ENCODE measurements at regions not wholly inside any gene's neighbourhood (a gene's known extent, or its start where the extent isn't known, plus 50 kb on each side); places are given as distances from the start of the nearest gene placed in this dataset.

DNA sequence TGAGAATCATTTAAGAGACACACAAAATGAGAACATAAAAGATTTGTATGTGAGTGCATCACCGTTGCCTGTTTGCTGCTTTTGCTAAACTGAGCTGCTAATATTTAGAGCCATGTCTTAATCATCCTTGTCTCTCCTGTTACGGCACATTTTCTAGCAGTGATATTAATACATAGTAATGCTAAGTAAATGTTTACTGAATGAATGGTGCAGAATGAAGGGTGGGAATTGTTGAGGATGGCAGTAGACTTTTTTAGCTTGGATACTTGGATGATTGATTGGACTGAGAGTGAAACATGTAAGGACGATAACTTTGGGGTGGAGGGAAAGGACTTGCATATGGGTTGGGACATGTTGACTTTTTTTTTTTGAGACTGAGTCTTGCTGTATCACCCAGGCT, 102.3 kb upstream of the ABCA1 start:
- Histone ChIP-seq H3K79me2 (ENCODE audit: insufficient read depth, low read length) (no peaks in the 10 kb centered on the region), H2AFZ (ENCODE audit: insufficient read depth, low read depth, low read length, poor library complexity, severe bottlenecking) (no peak overlapping the region), H3K9me3 (replicated peaks in 1 of 2; ENCODE audit: control insufficient read depth in 1 of 2, insufficient read depth in 1 of 2, low read length in 2 of 2) (peaks cover 0 to 8% of the 10 kb centered on the region in 2 donors), H3K4me1 (ENCODE audit: control insufficient read depth in 1 of 2, insufficient read depth in 2 of 2, low read length in 2 of 2) (peaks cover 6 to 8% of the 10 kb centered on the region in 2 donors), H3K9ac (ENCODE audit: insufficient read depth, low read length, poor library complexity, severe bottlenecking) (no peak overlapping the region), H3K4me2 (replicated peaks; ENCODE audit: extremely low read depth, low read length, poor library complexity, severe bottlenecking) (no peak overlapping the region), H3K4me3 (replicated peaks in 1 of 3; ENCODE audit: low read depth in 2 of 3, low read length in 3 of 3) (no peak overlapping the region), H3K36me3 (replicated peaks in 1 of 2; ENCODE audit: control insufficient read depth in 1 of 2, insufficient read depth in 2 of 2, low read length in 2 of 2) (no peaks in the 10 kb centered on the region), H3K27me3 (ENCODE audit: control insufficient read depth in 2 of 2, insufficient read depth in 2 of 2, low read length in 2 of 2) (no peaks in the 10 kb centered on the region), H4K20me1 (ENCODE audit: insufficient read depth, low read length) (no peaks in the 10 kb centered on the region), H3K27ac (ENCODE audit: low read depth in 1 of 2, low read length in 2 of 2) (no peak overlapping the region)
- H3K4me3 Mint-ChIP-seq: no peak overlapping the region
- H3K9me3 Mint-ChIP-seq: peaks cover 0 to 10% (median 7%) of the 10 kb centered on the region in 7 donors
- intact Hi-C loops (cut with micrococcal nuclease): no loop called here
- H3K4me1 Mint-ChIP-seq: peaks cover 12% of the 10 kb centered on the region
- H3K27me3 Mint-ChIP-seq (ENCODE audit: low read depth in 3 of 3): peaks cover 0 to 3% (median 1%) of the 10 kb centered on the region in 3 donors
- no peak overlapping the region for H3K27ac Mint-ChIP-seq
- TF ChIP-seq, protein P1, sequence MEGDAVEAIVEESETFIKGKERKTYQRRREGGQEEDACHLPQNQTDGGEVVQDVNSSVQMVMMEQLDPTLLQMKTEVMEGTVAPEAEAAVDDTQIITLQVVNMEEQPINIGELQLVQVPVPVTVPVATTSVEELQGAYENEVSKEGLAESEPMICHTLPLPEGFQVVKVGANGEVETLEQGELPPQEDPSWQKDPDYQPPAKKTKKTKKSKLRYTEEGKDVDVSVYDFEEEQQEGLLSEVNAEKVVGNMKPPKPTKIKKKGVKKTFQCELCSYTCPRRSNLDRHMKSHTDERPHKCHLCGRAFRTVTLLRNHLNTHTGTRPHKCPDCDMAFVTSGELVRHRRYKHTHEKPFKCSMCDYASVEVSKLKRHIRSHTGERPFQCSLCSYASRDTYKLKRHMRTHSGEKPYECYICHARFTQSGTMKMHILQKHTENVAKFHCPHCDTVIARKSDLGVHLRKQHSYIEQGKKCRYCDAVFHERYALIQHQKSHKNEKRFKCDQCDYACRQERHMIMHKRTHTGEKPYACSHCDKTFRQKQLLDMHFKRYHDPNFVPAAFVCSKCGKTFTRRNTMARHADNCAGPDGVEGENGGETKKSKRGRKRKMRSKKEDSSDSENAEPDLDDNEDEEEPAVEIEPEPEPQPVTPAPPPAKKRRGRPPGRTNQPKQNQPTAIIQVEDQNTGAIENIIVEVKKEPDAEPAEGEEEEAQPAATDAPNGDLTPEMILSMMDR (IDR thresholded peaks at IDR 0.05): no peak
- DNase-seq: no peak
- 100% methylated on average over 1 of the region's 3 CpGs for WGBS (ENCODE audit: insufficient coverage)
- no peaks in the 10 kb centered on the region for H3K36me3 Mint-ChIP-seq

DNA sequence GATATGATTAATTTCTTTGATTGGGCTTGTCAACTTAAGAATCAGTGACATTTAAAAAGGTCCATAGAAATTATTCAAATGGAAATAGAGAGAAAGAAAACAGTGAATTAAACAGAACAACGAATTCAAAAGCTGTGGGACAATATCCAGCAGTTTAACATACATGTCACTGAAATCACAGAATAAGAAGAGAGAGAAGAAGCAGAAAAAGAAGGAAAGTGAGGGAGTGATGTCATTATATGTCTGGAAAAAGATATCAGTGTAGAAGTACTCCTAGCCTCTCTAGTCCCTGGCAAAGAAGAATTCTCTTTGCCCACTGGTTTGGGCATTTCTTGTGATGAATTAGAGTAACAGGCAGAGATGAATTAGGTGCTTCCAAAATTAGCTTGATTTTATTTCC, 109.2 kb upstream of the ABCA1 start:
- Histone ChIP-seq H2AFZ (ENCODE audit: insufficient read depth, low read depth, low read length, poor library complexity, severe bottlenecking) (no peak overlapping the region), H3K27me3 (ENCODE audit: control insufficient read depth in 2 of 2, insufficient read depth in 2 of 2, low read length in 2 of 2) (no peaks in the 10 kb centered on the region), H4K20me1 (ENCODE audit: insufficient read depth, low read length) (no peaks in the 10 kb centered on the region), H3K79me2 (ENCODE audit: insufficient read depth, low read length) (no peaks in the 10 kb centered on the region), H3K36me3 (replicated peaks in 1 of 2; ENCODE audit: control insufficient read depth in 1 of 2, insufficient read depth in 2 of 2, low read length in 2 of 2) (no peaks in the 10 kb centered on the region), H3K4me1 (ENCODE audit: control insufficient read depth in 1 of 2, insufficient read depth in 2 of 2, low read length in 2 of 2) (peaks cover 11 to 13% of the 10 kb centered on the region in 2 donors), H3K9me3 (replicated peaks in 1 of 2; ENCODE audit: control insufficient read depth in 1 of 2, insufficient read depth in 1 of 2, low read length in 2 of 2) (peaks cover 6 to 8% of the 10 kb centered on the region in 2 donors), H3K4me2 (replicated peaks; ENCODE audit: extremely low read depth, low read length, poor library complexity, severe bottlenecking) (no peak overlapping the region), H3K4me3 (replicated peaks in 1 of 3; ENCODE audit: low read depth in 2 of 3, low read length in 3 of 3) (no peak overlapping the region), H3K9ac (ENCODE audit: insufficient read depth, low read length, poor library complexity, severe bottlenecking) (no peak overlapping the region), H3K27ac (ENCODE audit: low read depth in 1 of 2, low read length in 2 of 2) (no peak overlapping the region)
- DNase-seq: no peak
- Mint-ChIP-seq H3K27me3 (ENCODE audit: low read depth in 3 of 3) (no peaks in the 10 kb centered on the region), H3K9me3 (peaks cover 2 to 26% (median 9%) of the 10 kb centered on the region in 7 donors), H3K36me3 (peaks cover 2% of the 10 kb centered on the region in 2 donors), H3K4me3 (no peak overlapping the region), H3K27ac (no peak overlapping the region), H3K4me1 (peaks cover 15% of the 10 kb centered on the region)
- intact Hi-C loops (cut with micrococcal nuclease): no loop called here
- TF ChIP-seq, protein P1 (IDR thresholded peaks at IDR 0.05): no peak
- no CpG with 5 or more reads among the region's 1 CpG for WGBS (ENCODE audit: insufficient coverage)

Measured in CD14-positive monocyte (primary cell).